Mesenchymal stem cell (in vitro differentiated cells and primary cell): ENCODE measurements at regions not wholly inside any gene's neighbourhood (a gene's known extent, or its start where the extent isn't known, plus 50 kb on each side); places are given as distances from the start of the nearest gene placed in this dataset.
"Not testable (repeated sequence)": the region's sequence is repeated elsewhere in the genome, so short reads cannot be mapped to it uniquely, and the experiment has no call there.

Experiments used
- DNase-seq: peaks from one replicate; pipeline ENCODE4 v3.0.0-alpha.2; 2013
- H2AFZ ChIP-seq: one replicate; pipeline ENCODE4 v1.6.1; 2013; ENCODE audit warnings: low read depth, mild to moderate bottlenecking, control low read depth, inconsistent platforms, low read length, moderate library complexity
- H2AK5ac ChIP-seq: 2 replicates; pipeline ENCODE4 v1.6.1; 2013; ENCODE audit warnings: low read length, moderate library complexity, mild to moderate bottlenecking, inconsistent platforms; ENCODE audit not compliant: severe bottlenecking
- H2BK120ac ChIP-seq: one replicate; pipeline ENCODE4 v1.6.1; 2013; ENCODE audit warnings: low read depth, mild to moderate bottlenecking, inconsistent platforms, low read length, moderate library complexity
- H2BK12ac ChIP-seq, 2 experiments: one replicate each; pipeline ENCODE4 v1.6.1; 2013; ENCODE audit warnings: inconsistent platforms in 2 of 2, low read length in 2 of 2, mild to moderate bottlenecking in 2 of 2, moderate library complexity in 2 of 2, control low read depth in 1 of 2
- H2BK15ac ChIP-seq: one replicate; pipeline ENCODE4 v1.6.1; 2013; ENCODE audit warnings: mild to moderate bottlenecking, low read depth, inconsistent platforms; ENCODE audit not compliant: poor library complexity, severe bottlenecking
- H2BK5ac ChIP-seq: 2 replicates; pipeline ENCODE4 v1.6.1; 2013; ENCODE audit warnings: low read depth, mild to moderate bottlenecking, low read length, control low read depth, inconsistent platforms; ENCODE audit not compliant: poor library complexity, severe bottlenecking
- H3K14ac ChIP-seq, 2 experiments: one replicate each; pipeline ENCODE4 v1.6.1; 2013; ENCODE audit warnings: inconsistent platforms in 2 of 2, low read length in 2 of 2, control low read depth in 1 of 2, mild to moderate bottlenecking in 1 of 2, moderate library complexity in 1 of 2
- H3K18ac ChIP-seq, 2 experiments: one replicate each; pipeline ENCODE4 v1.6.1; 2013; ENCODE audit warnings: inconsistent platforms in 2 of 2, low read length in 2 of 2, control low read depth in 1 of 2, low read depth in 1 of 2, mild to moderate bottlenecking in 1 of 2
- H3K23ac ChIP-seq, 2 experiments: one replicate each; pipeline ENCODE4 v1.6.1; 2013; ENCODE audit warnings: inconsistent platforms in 2 of 2, low read length in 2 of 2, mild to moderate bottlenecking in 2 of 2, moderate library complexity in 2 of 2, control low read depth in 1 of 2
- H3K27ac ChIP-seq: 2 replicates; pipeline ENCODE4 v1.5.1; 2013; ENCODE audit warnings: mild to moderate bottlenecking, moderate library complexity, low read length, control low read depth, inconsistent platforms; ENCODE audit not compliant: poor library complexity, severe bottlenecking
- H3K27me3 ChIP-seq, 2 experiments: 2 replicates each; pipeline versions ENCODE4 v1.6.1 to v1.7.0; 2013; ENCODE audit warnings: low read length in 2 of 2, mild to moderate bottlenecking in 2 of 2, moderate library complexity in 2 of 2, control low read depth in 1 of 2, inconsistent platforms in 1 of 2; ENCODE audit not compliant: control insufficient read depth in 1 of 2, insufficient read depth in 1 of 2
- H3K36me3 ChIP-seq, 2 experiments: 2 replicates each; pipeline versions ENCODE4 v1.6.1 to v1.7.0; 2013; ENCODE audit warnings: low read length in 2 of 2, control low read depth in 1 of 2, inconsistent platforms in 1 of 2, low read depth in 1 of 2, mild to moderate bottlenecking in 1 of 2; ENCODE audit not compliant: insufficient read depth in 2 of 2, control insufficient read depth in 1 of 2
- H3K4ac ChIP-seq, 2 experiments: one replicate each; pipeline ENCODE4 v1.6.1; 2013; ENCODE audit warnings: inconsistent platforms in 2 of 2, low read length in 2 of 2, mild to moderate bottlenecking in 2 of 2, moderate library complexity in 2 of 2, control low read depth in 1 of 2, low read depth in 1 of 2
- H3K4me1 ChIP-seq: 2 replicates; pipeline ENCODE4 v1.6.1; 2013; ENCODE audit warnings: low read depth, low read length, control low read depth; ENCODE audit not compliant: control insufficient read depth, insufficient read depth
- H3K4me2 ChIP-seq: 2 replicates; pipeline ENCODE4 v1.6.1; 2013; ENCODE audit warnings: low read length, mild to moderate bottlenecking, inconsistent platforms; ENCODE audit not compliant: poor library complexity, severe bottlenecking
- H3K4me3 ChIP-seq, 2 experiments: 2 replicates each; pipeline versions ENCODE4 v1.5.1 to v1.7.0; 2013; ENCODE audit warnings: low read length in 2 of 2, mild to moderate bottlenecking in 2 of 2, control low read depth in 1 of 2, low read depth in 1 of 2; ENCODE audit not compliant: insufficient read depth in 1 of 2
- H3K79me1 ChIP-seq: replicated peaks from 2 replicates; pipeline ENCODE4 v1.6.1; 2013; ENCODE audit warnings: mild to moderate bottlenecking, control low read depth, low read length, inconsistent platforms; ENCODE audit not compliant: poor library complexity, severe bottlenecking
- H3K9ac ChIP-seq: 2 replicates; pipeline ENCODE4 v1.7.0; 2013; ENCODE audit warnings: mild to moderate bottlenecking, low read length, moderate library complexity
- H3K9me3 ChIP-seq: 2 replicates; pipeline ENCODE4 v1.7.0; 2013; ENCODE audit warnings: mild to moderate bottlenecking, low read length; ENCODE audit not compliant: control insufficient read depth
- H4K8ac ChIP-seq: one replicate; pipeline ENCODE4 v1.6.1; 2013; ENCODE audit warnings: inconsistent platforms, mild to moderate bottlenecking, low read length, moderate library complexity
- H4K91ac ChIP-seq: one replicate; pipeline ENCODE4 v1.6.1; 2013; ENCODE audit warnings: mild to moderate bottlenecking, low read length, inconsistent platforms
- WGBS: methylation state at CpG from one replicate; pipeline ENCODE4 v1.1.7; 2013; ENCODE audit warnings: mixed read lengths; 5-methylcytosine and 5-hydroxymethylcytosine counted together

GRCh38 chr12:85628562-85628961 lies 207.6 kb downstream of the RASSF9 start:
- H2BK12ac ChIP-seq, H3K4me1 ChIP-seq, H3K4ac ChIP-seq, DNase-seq, H2AFZ ChIP-seq, H3K4me2 ChIP-seq, H3K9ac ChIP-seq, H3K27me3 ChIP-seq, H4K8ac ChIP-seq, H3K4me3 ChIP-seq, H3K79me1 ChIP-seq, H2BK15ac ChIP-seq, H2AK5ac ChIP-seq, H3K18ac ChIP-seq, H3K27ac ChIP-seq, H2BK120ac ChIP-seq, H3K9me3 ChIP-seq, H3K36me3 ChIP-seq, H4K91ac ChIP-seq, H2BK5ac ChIP-seq, H3K14ac ChIP-seq, H3K23ac ChIP-seq: not testable (repeated sequence)
- WGBS: 100% methylated on average over 1 of the region's 2 CpGs

- Histone ChIP-seq H3K4ac (no peak overlapping the region), H2BK5ac (no peak overlapping the region), H2BK15ac (no peak overlapping the region), H3K4me3 (no peak overlapping the region), H3K27ac (no peak overlapping the region), H2BK12ac (no peak overlapping the region), H4K91ac (no peak overlapping the region), H3K4me2 (no peak overlapping the region), H2BK120ac (no peak overlapping the region), H3K27me3 (no peaks in the 10 kb centered on the region), H3K18ac (no peak overlapping the region), H3K79me1 (no peaks in the 10 kb centered on the region), H2AK5ac (no peak overlapping the region), H3K23ac (no peak overlapping the region), H4K8ac (no peak overlapping the region), H3K9ac (no peak overlapping the region), H3K9me3 (no peaks in the 10 kb centered on the region), H3K4me1 (peaks cover 1% of the 10 kb centered on the region), H3K14ac (no peak overlapping the region), H3K36me3 (no peaks in the 10 kb centered on the region), H2AFZ (no peak overlapping the region)
- no peak for DNase-seq
- 97% methylated on average over 2 of the region's 2 CpGs for WGBS
Observed at GRCh38 chr12:85630851-85631250, 205.4 kb downstream of the RASSF9 start.

GRCh38 chr12:85632390-85632789 lies 203.8 kb downstream of the RASSF9 start:
- Histone ChIP-seq H3K27ac (no peak overlapping the region), H3K4me3 (no peak overlapping the region), H2AFZ (no peak overlapping the region), H3K4me1 (no peaks in the 10 kb centered on the region), H3K79me1 (no peaks in the 10 kb centered on the region), H3K36me3 (no peaks in the 10 kb centered on the region), H3K14ac (no peak overlapping the region), H2BK5ac (no peak overlapping the region), H3K4me2 (no peak overlapping the region), H3K23ac (no peak overlapping the region), H3K18ac (no peak overlapping the region), H3K9me3 (no peaks in the 10 kb centered on the region), H2BK15ac (no peak overlapping the region), H2AK5ac (no peak overlapping the region), H3K27me3 (no peaks in the 10 kb centered on the region), H2BK120ac (no peak overlapping the region), H4K8ac (no peak overlapping the region), H3K4ac (no peak overlapping the region), H3K9ac (no peak overlapping the region), H4K91ac (no peak overlapping the region), H2BK12ac (no peak overlapping the region)
- 80% methylated on average over 1 of the region's 2 CpGs for WGBS
- DNase-seq: peak; percentile 14

GRCh38 chr12:85633491-85633890 lies 202.7 kb downstream of the RASSF9 start:
- Histone ChIP-seq H4K91ac (no peak overlapping the region), H3K4ac (no peak overlapping the region), H2BK12ac (no peak overlapping the region), H3K23ac (no peak overlapping the region), H3K4me2 (no peak overlapping the region), H2BK5ac (no peak overlapping the region), H2AK5ac (no peak overlapping the region), H2AFZ (no peak overlapping the region), H3K4me1 (no peaks in the 10 kb centered on the region), H3K4me3 (no peak overlapping the region), H2BK120ac (no peak overlapping the region), H3K9me3 (no peaks in the 10 kb centered on the region), H3K9ac (no peak overlapping the region), H3K18ac (no peak overlapping the region), H3K27me3 (no peaks in the 10 kb centered on the region), H3K14ac (no peak overlapping the region), H2BK15ac (no peak overlapping the region), H3K27ac (no peak overlapping the region), H4K8ac (no peak overlapping the region), H3K36me3 (no peaks in the 10 kb centered on the region), H3K79me1 (no peaks in the 10 kb centered on the region)
- DNase-seq: no peak
- 60% methylated on average over 1 of the region's 1 CpG for WGBS
